Adipocyte (in vitro differentiated cells): ENCODE measurements at regions not wholly inside any gene's neighbourhood (a gene's known extent, or its start where the extent isn't known, plus 50 kb on each side); places are given as distances from the start of the nearest gene placed in this dataset.

Source experiments
- DNase-seq: peaks from one replicate; pipeline ENCODE4 v3.0.0-alpha.2; 2015; ENCODE audit warnings: low read depth
- H3K27me3 ChIP-seq: replicated peaks from 2 replicates; pipeline ENCODE4 v1.7.0; 2013; ENCODE audit warnings: mild to moderate bottlenecking, low read length, moderate library complexity; ENCODE audit not compliant: control insufficient read depth, insufficient read depth
- H3K36me3 ChIP-seq: 2 replicates; pipeline ENCODE4 v1.7.0; 2013; ENCODE audit warnings: low read length, mild to moderate bottlenecking, moderate library complexity; ENCODE audit not compliant: control insufficient read depth, insufficient read depth, severe bottlenecking
- H3K4me1 ChIP-seq: 2 replicates; pipeline ENCODE4 v1.7.0; 2013; ENCODE audit warnings: mild to moderate bottlenecking, low read length, moderate library complexity; ENCODE audit not compliant: control insufficient read depth, insufficient read depth
- H3K4me3 ChIP-seq: 2 replicates; pipeline ENCODE4 v1.7.0; 2013; ENCODE audit warnings: mild to moderate bottlenecking, low read length, moderate library complexity
- H3K9ac ChIP-seq: 2 replicates; pipeline ENCODE4 v1.7.0; 2013; ENCODE audit warnings: mild to moderate bottlenecking, low read length, moderate library complexity
- H3K9me3 ChIP-seq: 2 replicates; pipeline ENCODE4 v1.7.0; 2013; ENCODE audit warnings: mild to moderate bottlenecking, low read length, moderate library complexity; ENCODE audit not compliant: control insufficient read depth

DNA sequence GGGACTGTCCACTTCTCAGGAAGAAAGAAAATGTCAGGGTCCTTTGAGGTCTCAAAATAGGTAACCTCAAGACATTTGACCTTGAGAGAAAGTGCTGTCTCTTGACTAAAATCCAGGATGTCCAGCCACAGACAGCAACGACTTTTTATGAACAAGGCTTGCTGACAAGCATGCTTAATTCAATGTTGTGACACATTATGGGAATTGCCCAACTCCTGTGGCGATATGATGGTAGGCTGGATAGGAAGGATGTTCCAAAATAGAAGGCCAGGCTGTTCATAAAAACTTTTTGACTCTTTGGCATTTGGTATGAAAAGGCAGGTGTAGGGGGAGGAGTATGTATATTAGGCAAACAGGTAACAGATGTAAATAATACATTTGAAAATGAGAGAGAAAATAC, 50.8 kb upstream of the EDNRA start:
- H3K9ac ChIP-seq = no peak overlapping the region
- H3K36me3 ChIP-seq = no peaks in the 10 kb centered on the region
- H3K27me3 ChIP-seq = no peaks in the 10 kb centered on the region
- DNase-seq = no peak
- no peak overlapping the region for H3K4me3 ChIP-seq
- peaks cover 9% of the 10 kb centered on the region for H3K9me3 ChIP-seq
- no peaks in the 10 kb centered on the region for H3K4me1 ChIP-seq
